ENCODE measurements at regions not wholly inside any gene's neighbourhood (a gene's known extent, or its start where the extent isn't known, plus 50 kb on each side); places are given as distances from the start of the nearest gene placed in this dataset.

DNA sequence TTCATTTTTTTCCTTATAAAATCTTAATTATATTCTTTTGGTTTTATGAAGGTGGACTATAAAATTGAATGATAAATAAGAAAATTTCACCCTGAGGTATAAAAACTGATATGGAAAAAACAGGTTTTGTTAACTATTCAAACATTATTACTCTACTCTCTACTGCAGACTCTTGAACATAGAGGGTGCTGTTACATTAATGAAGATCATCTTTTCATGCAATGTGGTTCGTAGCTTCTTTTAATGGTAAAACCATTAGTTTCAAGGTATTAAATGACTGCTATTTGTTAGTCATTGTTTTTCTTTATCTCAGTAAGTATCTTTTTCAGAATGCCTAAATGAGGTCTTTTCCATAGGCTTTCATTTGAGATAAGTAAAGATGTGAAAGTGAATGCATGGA lies 510.4 kb downstream of the SLC16A7 start:
- TF ChIP-seq, protein P1, sequence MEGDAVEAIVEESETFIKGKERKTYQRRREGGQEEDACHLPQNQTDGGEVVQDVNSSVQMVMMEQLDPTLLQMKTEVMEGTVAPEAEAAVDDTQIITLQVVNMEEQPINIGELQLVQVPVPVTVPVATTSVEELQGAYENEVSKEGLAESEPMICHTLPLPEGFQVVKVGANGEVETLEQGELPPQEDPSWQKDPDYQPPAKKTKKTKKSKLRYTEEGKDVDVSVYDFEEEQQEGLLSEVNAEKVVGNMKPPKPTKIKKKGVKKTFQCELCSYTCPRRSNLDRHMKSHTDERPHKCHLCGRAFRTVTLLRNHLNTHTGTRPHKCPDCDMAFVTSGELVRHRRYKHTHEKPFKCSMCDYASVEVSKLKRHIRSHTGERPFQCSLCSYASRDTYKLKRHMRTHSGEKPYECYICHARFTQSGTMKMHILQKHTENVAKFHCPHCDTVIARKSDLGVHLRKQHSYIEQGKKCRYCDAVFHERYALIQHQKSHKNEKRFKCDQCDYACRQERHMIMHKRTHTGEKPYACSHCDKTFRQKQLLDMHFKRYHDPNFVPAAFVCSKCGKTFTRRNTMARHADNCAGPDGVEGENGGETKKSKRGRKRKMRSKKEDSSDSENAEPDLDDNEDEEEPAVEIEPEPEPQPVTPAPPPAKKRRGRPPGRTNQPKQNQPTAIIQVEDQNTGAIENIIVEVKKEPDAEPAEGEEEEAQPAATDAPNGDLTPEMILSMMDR (conservative IDR thresholded peaks at IDR 0.05; ENCODE audit: low read length), result no peak
- TF ChIP-seq EZH2phosphoT487 (IDR thresholded peaks at IDR 0.05; ENCODE audit: borderline replicate concordance, low read depth, low read length), result no peak

All from OCI-LY7 (cell line).